Keratinocyte (primary cell): ENCODE measurements at regions not wholly inside any gene's neighbourhood (a gene's known extent, or its start where the extent isn't known, plus 50 kb on each side); places are given as distances from the start of the nearest gene placed in this dataset.

ENCODE experiments used
- DNase-seq: peaks from one replicate; pipeline ENCODE4 v3.0.0-alpha.2; 2011; ENCODE audit warnings: low read depth, missing footprints, low spot score
- FAIRE-seq: peaks from 2 replicates; lab custom pipeline; 2011; peaks lifted over from hg19 to GRCh38; lab: Jason Lieb, UNC
- H2AFZ ChIP-seq: 2 replicates; pipeline ENCODE4 v1.6.0; 2012; ENCODE audit warnings: low read length, control low read depth, inconsistent platforms; ENCODE audit not compliant: control insufficient read depth
- H3K27ac ChIP-seq: 2 replicates; pipeline ENCODE4 v1.5.1; 2011; ENCODE audit warnings: low read length; ENCODE audit not compliant: control insufficient read depth, insufficient read depth
- H3K27me3 ChIP-seq: 3 replicates; pipeline ENCODE4 v1.6.0; 2011; ENCODE audit warnings: low read length; ENCODE audit not compliant: control insufficient read depth, insufficient read depth; ENCODE audit errors: extremely low read depth
- H3K36me3 ChIP-seq, 2 experiments: 2 replicates in 1 of 2; 3 replicates in 1 of 2; pipeline ENCODE4 v1.5.1; 2011; ENCODE audit warnings: low read length in 2 of 2, mild to moderate bottlenecking in 1 of 2; ENCODE audit not compliant: control insufficient read depth in 2 of 2, insufficient read depth in 2 of 2; ENCODE audit errors: extremely low read depth in 1 of 2
- H3K4me1 ChIP-seq: 3 replicates; pipeline ENCODE4 v1.5.1; 2011; ENCODE audit warnings: low read length; ENCODE audit not compliant: control insufficient read depth, insufficient read depth; ENCODE audit errors: extremely low read depth
- H3K4me2 ChIP-seq: 3 replicates; pipeline ENCODE4 v1.6.0; 2011; ENCODE audit warnings: low read depth, low read length; ENCODE audit not compliant: control insufficient read depth, insufficient read depth; ENCODE audit errors: extremely low read depth
- H3K4me3 ChIP-seq, 3 experiments: fragments of 200-600 bp in 1 of 3; sonication (generic) in 1 of 3; 2 replicates in 2 of 3; 3 replicates in 1 of 3; pipeline ENCODE4 v1.5.1; 2011 to 2016; ENCODE audit warnings: low read length in 3 of 3, mild to moderate bottlenecking in 3 of 3, control low read depth in 2 of 3, inconsistent platforms in 1 of 3, low read depth in 1 of 3, mixed read lengths in 1 of 3, mixed run types in 1 of 3, moderate library complexity in 1 of 3; ENCODE audit not compliant: control insufficient read depth in 2 of 3, insufficient read depth in 2 of 3; ENCODE audit errors: extremely low read depth in 1 of 3
- H3K79me2 ChIP-seq: 2 replicates; pipeline ENCODE4 v1.6.0; 2012; ENCODE audit warnings: low read length; ENCODE audit not compliant: control insufficient read depth, insufficient read depth
- H3K9ac ChIP-seq: 3 replicates; pipeline ENCODE4 v1.6.0; 2011; ENCODE audit warnings: low read length; ENCODE audit not compliant: control insufficient read depth, insufficient read depth; ENCODE audit errors: extremely low read depth
- H3K9me1 ChIP-seq: 3 replicates; pipeline ENCODE4 v1.6.0; 2011; ENCODE audit warnings: low read length; ENCODE audit not compliant: control insufficient read depth, insufficient read depth; ENCODE audit errors: extremely low read depth
- H3K9me3 ChIP-seq: 2 replicates; pipeline ENCODE4 v1.5.1; 2012; ENCODE audit warnings: low read depth, low read length; ENCODE audit not compliant: control insufficient read depth
- H4K20me1 ChIP-seq: 3 replicates; pipeline ENCODE4 v1.6.0; 2011; ENCODE audit warnings: low read length; ENCODE audit not compliant: control insufficient read depth, insufficient read depth; ENCODE audit errors: extremely low read depth
- CTCF ChIP-seq, 3 experiments: IDR thresholded peaks in 1 of 3; conservative IDR thresholded peaks in 1 of 3; optimal IDR thresholded peaks in 1 of 3; 2 replicates in 2 of 3; 3 replicates in 1 of 3; pipeline versions ENCODE3 to v1.5.1; 2011; ENCODE audit warnings: low read length in 3 of 3, mild to moderate bottlenecking in 3 of 3, moderate library complexity in 2 of 3, control low read depth in 1 of 3, inconsistent platforms in 1 of 3; ENCODE audit not compliant: insufficient read depth in 2 of 3; ENCODE audit errors: extremely low read depth in 1 of 3
- EZH2 ChIP-seq: IDR thresholded peaks from one replicate; pipeline ENCODE4 v1.6.1; 2012; ENCODE audit warnings: inconsistent platforms, mild to moderate bottlenecking, low read length, moderate library complexity
- dilution Hi-C: fragments of 300-500 bp; cut with MboI; formaldehyde crosslinking; loops from one replicate; pipeline ENCODE4 v1.7.0; 2020; ENCODE audit warnings: low sequenced_read_pairs; ENCODE audit not compliant: extremely low pct_ligation_motif_present

- H3K9me1 ChIP-seq: no peaks in the 10 kb centered on the region
- no peak overlapping the region for H3K27ac ChIP-seq
- no peak for FAIRE-seq
- no peaks in the 10 kb centered on the region for H3K4me1 ChIP-seq
- dilution Hi-C loops: no loop called here
- H3K4me2 ChIP-seq: no peak overlapping the region
- no peaks in the 10 kb centered on the region for H3K27me3 ChIP-seq
- H3K4me3 ChIP-seq: no peak overlapping the region
- H3K9me3 ChIP-seq: no peaks in the 10 kb centered on the region
- H4K20me1 ChIP-seq: no peaks in the 10 kb centered on the region
- no peaks in the 10 kb centered on the region for H3K79me2 ChIP-seq
- H3K36me3 ChIP-seq: no peaks in the 10 kb centered on the region
- H3K9ac ChIP-seq: no peak overlapping the region
- no peak for TF ChIP-seq CTCF (optimal IDR thresholded peaks at IDR 0.05 in 1 of 3, IDR thresholded peaks at IDR 0.05 in 1 of 3, conservative IDR thresholded peaks at IDR 0.05 in 1 of 3; ENCODE audit: extremely low read depth in 1 of 3, insufficient read depth in 2 of 3, low read length in 3 of 3)
- no peak for TF ChIP-seq EZH2
- H2AFZ ChIP-seq: no peak overlapping the region
- no peak for DNase-seq
Measured at GRCh38 chr1:69201716-69202115, 366.0 kb upstream of the LRRC7 start.

DNA sequence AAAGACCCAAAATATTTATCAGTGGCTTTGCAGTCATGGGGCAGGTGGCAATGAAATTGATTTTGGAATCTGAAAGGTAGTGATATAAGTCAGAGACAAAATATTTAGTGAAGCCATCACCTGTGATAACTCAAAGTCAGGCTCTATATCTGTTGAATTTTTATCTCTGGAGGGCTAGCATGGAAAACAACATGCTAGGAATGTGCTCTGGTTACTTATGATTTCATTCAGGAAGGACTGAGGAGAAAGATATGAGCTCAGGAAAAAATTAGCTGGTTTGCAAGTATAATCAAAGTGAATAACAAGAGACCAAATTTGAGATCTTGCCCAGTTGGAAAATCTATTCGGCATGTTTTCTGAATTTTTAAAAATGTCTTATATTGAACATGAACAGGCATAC is 364.6 kb upstream of the LRRC7 start:
- Histone ChIP-seq H3K9me3 (no peaks in the 10 kb centered on the region), H3K27ac (no peak overlapping the region), H2AFZ (no peak overlapping the region), H3K79me2 (no peaks in the 10 kb centered on the region), H3K27me3 (no peaks in the 10 kb centered on the region), H3K36me3 (no peaks in the 10 kb centered on the region), H3K4me3 (no peak overlapping the region), H3K4me2 (no peak overlapping the region), H4K20me1 (no peaks in the 10 kb centered on the region), H3K4me1 (no peaks in the 10 kb centered on the region), H3K9me1 (no peaks in the 10 kb centered on the region), H3K9ac (no peak overlapping the region)
- FAIRE-seq: no peak
- TF ChIP-seq EZH2 (no peak), CTCF (optimal IDR thresholded peaks at IDR 0.05 in 1 of 3, IDR thresholded peaks at IDR 0.05 in 1 of 3, conservative IDR thresholded peaks at IDR 0.05 in 1 of 3; ENCODE audit: extremely low read depth in 1 of 3, insufficient read depth in 2 of 3, low read length in 3 of 3) (no peak)
- dilution Hi-C loops: no loop called here
- no peak for DNase-seq
